HG03571 (cell line): ENCODE measurements at regions not wholly inside any gene's neighbourhood (a gene's known extent, or its start where the extent isn't known, plus 50 kb on each side); places are given as distances from the start of the nearest gene placed in this dataset.
A peak's percentile ranks its signal among the peaks of the same experiment; 100 is the strongest.

ENCODE experiments used
- ATAC-seq: cut with Tn5 transposase; IDR thresholded peaks from one replicate; pipeline ENCODE4 v1.9.1; 2021; ENCODE audit not compliant: unreplicated experiment

- ATAC-seq, result no peak
Observed at GRCh38 chr6:98669371-98669770, 165.0 kb upstream of the POU3F2 start.

DNA sequence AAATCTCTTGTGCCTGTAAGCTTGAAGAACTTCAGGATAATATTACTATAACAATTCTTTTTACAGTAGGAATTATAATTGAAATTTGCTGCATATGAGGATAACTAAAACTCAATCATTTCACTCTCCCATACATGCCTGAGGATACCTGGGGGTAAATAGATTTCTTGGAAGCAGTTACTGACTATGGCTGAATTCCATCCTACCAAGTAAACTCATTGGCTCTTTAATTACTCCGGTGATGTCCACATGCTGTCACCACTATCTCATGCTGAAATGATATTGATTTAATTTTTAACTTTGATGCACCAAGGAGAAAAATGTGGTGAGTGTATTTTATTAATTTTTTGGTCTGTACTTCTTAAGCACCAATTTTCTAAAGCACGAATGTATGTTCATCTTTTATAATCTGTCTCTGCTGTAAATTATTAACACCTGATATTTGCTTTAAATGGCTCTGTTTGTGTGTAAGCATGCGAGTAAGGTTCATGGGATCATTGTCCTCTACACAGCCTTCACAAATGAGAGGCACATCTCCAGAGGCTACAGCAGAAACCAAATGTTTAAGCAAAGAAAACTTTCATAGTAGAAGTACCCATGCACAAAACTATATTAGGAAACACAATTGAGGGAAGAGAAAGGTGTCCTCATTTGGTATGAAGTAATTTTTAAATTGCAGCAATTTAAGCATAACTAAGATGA is 164.2 kb upstream of the POU3F2 start:
- ATAC-seq, result no peak

DNA sequence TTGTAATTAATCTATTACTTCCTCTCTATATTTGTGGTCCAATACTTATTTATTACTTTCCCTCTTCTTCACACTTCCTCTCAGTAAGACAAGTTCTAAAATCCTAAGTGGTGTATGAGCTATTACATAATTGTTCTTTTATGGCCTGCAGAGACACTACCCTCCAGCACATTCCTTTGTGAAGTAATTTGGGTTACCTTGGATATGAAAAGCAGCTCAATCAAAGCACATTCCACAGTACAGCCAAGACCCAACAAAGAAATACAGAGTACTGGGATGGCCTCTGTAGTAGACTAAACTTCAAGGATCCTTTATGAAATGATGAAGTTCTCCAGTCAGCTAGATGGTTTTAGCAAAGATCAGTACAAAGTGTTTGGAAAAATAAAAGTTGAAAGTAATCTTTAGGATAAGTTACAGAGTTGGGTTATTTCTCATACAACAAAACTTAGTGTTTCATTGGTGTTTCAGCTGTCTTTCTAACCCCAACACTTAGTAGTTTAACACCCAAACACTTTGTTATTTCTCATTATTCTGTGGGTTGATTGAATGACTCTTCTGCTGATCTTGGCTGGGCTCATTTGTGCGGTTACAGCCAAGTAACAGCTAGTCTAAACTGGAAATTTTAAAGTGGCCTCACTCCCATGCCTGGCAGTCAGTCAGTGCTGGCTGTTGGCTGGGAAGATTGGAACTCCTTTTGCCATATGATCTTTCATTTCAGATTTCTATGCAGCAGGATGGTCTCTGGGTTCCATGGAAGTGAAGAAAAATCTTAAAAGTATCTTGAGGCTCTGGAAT is 161.5 kb upstream of the POU3F2 start:
- no peak for ATAC-seq

DNA sequence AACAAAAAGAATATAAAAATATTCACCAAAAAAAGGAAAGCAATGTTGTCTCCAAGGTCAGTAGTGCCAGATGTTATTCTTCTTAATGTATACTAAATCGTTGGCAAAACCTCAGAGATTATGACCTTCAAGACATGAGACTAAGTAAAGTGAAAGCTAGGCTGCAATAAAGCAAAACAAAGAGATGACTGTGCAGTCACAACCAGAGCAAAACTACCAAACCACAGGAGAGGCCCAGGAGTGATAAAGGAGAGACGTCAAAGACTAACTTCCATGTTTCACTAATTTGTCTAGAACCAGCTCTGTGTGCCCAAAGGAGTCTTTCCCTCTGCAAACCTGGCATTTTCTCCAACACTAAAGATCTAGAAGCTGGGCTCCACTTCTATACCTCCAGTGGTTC is 155.9 kb upstream of the POU3F2 start:
- no peak for ATAC-seq

DNA sequence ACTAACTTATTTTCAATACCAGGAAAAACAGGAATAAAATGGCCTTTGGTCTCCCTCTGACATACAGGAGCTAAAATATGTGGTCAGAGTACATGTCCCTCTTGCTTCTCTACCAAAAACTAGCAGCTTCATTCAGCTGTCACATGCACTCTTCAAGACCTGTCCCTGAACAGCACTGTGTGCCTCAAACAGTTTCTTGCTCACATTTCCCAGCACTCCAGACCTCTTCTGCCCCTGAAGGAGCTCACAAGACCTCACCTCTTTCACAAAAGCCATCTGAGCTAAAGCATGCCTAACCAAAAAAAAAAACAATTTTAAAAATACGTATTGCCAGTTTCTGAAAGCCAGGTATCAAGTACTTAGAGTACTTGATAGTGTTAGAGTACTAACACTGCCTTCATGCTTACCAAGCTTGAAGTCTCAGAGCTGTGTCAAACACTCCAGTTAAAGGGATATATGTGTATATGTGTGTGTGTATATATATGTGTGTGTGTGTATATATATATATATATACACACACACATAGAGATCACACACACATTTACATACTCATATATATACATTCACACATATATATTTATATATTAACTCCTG is 148.3 kb upstream of the POU3F2 start:
- no peak for ATAC-seq

DNA sequence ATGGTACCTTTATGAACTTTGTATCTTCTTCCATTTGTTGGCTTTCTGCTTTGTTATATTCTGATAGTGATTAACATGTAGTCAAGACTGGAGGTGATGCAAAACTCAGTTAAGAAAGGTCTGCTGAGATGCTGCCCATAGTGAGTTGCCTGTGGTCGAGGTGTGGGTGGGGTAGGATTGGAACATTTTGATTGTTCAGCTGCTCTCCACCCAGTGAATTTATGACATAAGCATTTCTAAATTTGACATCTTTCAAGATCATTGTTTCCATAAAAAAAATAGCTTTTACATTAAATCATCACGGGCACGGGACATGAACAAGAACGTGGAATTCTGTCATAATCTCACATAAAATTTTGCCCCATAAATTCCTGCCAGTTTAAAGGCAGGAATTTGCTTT is 146.6 kb upstream of the POU3F2 start:
- no peak for ATAC-seq

GRCh38 chr6:98695091-98695801 is 139.1 kb upstream of the POU3F2 start:
- ATAC-seq, result no peak

DNA sequence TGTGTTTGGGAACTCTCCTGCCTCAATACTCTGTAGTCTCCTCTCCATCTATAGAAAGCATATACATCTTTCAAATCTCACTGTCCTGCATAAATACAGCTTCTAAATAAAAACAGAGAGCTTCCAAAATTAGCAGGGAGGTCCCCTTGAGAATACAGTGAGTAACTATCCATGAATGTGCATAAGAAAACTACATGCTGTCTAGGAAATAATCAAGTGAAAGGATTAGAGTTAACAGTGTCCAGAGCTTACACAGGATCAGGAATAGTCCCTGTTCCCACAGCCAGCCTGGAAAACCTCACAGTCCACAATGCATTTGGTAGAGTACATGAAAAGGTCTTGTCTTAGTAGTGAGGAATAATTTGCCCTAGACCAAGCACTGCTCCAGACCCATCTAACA is 123.0 kb upstream of the POU3F2 start:
- no peak for ATAC-seq

GRCh38 chr6:98716341-98716740 is 118.0 kb upstream of the POU3F2 start:
- ATAC-seq, result no peak

DNA sequence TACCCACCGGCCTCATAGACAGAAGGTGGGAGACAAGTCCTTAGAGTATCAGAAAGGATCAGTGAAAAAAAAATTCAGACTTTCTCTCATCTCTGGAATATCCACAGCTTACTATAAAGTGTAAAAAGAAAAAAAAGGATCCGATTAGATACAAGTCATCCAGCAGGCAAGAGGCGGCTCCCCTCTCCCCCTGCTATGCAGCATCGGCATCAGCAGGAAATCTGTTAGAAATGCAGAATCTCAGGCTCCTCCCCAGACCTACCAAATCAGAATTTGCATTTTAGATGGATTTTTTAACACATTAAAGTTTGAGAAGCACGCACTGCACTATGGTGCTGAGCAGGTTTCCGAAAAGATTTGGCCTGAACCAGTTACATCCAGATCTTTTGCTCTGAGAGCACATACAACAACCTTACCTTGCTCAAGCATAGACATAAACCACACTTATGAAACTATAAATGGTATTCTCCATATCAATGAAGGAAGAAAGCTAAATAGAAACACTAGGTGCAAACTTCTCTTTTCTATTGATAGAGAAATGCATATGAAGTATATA is 117.0 kb upstream of the POU3F2 start:
- ATAC-seq, result no peak

GRCh38 chr6:98717988-98718387 is 116.4 kb upstream of the POU3F2 start:
- ATAC-seq, result no peak

DNA sequence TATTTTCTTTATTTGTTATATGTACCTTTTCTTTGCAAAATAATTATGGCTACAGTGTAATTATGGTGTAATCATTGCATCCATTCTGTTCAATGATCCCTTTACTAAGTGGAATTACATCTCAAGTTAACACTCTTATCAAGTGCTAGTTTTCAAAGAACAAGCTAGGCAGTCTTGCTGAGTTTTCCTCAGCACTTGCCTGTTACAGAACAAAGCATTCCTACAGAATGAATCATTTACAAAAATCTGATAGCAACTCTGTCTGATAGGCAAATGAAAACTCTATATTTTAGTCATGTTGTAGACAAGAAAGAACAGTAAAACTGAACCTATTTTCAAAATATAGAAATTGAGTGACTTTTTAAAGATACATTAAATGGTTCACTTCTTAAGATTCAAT is 109.8 kb upstream of the POU3F2 start:
- no peak for ATAC-seq

DNA sequence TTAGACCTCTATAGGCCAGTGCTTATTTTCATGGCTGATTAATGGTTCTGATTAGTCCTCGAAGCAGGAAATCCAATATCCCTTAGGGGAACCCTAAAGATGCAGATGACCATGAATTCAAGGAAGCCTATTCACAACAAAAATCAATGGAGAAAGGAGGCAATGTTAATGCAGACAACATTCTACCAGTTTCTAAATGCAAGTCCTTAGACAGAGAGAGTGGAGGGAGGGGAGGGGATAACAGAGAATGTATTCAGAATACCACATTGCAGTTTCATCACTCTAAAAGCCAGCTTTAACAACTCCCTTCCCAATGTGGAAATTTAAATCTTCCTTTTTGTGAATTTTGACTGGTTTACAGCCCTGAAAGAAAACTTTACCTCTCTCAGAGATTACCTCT is 87.1 kb upstream of the POU3F2 start:
- ATAC-seq, result no peak

DNA sequence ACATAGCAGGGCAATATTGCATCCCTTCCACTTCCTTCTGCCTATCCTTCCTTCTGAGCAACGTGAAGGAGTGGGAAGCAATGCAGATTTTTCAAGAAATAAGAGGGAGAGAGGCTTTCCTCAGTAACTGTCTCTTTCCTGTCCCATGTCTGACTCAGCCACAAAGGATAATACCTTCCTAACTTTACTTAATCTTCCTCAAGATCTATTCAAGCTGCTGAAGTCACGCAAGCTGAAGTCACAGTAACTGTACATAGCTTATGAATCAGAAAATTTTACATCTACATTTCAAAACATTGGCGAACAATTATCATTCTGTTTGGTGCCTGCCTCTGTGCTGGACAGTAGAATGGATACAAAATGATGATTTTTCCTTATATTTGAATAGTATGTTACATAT is 86.4 kb upstream of the POU3F2 start:
- ATAC-seq, result no peak

- ATAC-seq, result no peak
Observed at GRCh38 chr6:98759459-98759858, 74.9 kb upstream of the POU3F2 start.

DNA sequence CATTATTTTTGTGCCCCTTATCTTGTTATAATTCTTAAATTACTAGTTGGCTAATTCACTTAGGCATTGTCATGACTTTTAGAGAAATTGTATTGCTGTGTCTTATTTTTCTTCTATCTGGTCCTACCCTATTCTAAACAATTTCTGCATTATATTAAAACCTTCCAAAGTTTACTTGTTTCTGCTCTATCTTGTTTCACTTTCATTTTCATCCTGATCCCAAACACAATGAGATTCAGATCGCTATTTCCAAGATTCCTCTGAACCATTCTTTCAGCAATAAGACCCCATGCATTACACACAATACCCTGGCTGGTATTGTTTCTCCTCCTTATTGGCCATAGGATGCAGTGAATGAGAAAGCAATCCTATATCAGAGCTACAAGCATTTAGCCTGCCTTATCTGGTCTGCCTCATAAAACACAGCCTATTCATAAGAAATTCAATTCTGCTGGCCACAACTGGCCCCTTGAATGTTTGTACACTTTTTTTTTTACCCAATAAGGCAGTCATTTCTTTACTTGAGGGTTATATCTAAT is 69.9 kb upstream of the POU3F2 start:
- ATAC-seq, result no peak

DNA sequence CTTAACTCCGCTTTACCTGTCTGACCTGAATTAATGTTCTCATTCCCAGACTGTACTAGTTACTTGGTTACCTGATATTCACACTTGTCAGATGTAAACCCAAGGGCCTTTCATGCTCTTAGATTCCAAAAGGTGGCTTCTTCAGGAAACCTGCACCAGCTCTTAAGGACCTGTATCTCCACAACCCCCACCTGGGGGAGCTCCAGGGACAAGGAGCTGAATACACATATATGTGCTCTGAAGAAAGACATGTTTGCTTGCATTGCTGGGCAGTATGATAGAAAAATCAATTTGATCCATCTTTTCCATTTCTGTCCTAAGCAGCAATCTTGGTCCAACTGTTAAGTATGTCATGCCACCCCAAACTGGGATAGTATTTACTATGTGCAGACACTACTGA is 64.8 kb upstream of the POU3F2 start:
- no peak for ATAC-seq

DNA sequence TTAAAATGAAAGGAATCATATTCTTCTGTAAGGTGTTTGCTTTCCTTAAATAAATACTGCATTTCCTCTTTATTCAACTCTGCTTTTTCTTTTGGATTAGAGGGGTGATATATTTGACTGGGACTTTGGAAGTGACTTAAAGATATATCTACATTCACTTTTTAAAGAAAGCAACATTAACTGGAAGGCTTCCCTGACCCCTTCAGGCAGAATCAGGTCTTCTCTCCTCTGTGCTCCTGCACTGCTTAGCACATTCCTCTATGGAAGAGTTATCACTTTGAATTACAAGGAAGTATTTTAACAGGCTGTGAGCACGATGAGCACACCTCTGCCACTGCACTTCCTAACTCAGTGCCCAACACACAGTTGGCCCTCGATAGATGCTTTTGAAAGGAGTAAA is 59.2 kb upstream of the POU3F2 start:
- no peak for ATAC-seq

DNA sequence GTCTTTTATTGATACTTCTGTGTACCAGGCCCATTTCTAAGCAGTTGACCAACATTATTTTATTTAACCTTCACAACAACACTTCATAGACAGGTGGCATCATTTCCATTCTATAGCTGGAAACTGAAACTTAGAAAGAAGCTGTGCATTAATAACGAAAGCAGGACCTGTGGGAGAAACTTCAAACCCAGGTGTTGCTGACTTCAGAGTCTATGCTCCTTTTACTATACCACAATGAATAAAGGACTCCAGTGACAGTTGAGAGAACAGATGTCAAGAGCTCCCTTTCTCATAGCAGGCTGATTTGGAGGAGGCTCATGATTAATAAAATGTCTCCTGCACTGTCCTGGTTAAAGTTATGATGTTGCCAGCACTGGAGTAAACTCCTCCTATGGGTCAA is 56.6 kb upstream of the POU3F2 start:
- peak; percentile 99 for ATAC-seq

DNA sequence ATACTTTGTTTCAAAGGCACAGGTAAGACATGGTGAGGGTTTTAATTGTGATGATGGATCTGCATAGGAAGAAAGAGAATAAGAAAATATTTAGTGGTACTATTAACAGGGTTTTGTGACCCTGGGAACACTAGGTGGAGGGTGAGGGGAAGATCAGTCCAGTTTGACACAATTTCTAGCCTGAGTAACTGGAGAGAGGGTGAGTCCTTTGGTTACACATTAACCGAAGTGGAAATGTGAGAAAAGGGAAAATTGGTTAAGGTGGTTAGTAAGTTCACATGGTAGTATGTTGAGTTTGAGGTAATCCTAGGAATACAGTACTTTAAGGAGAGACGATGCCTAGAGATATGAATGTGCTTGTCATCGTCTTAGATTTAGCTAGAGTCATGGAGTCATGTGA is 54.8 kb upstream of the POU3F2 start:
- ATAC-seq, result no peak

GRCh38 chr6:98782772-98783171 is 51.6 kb upstream of the POU3F2 start:
- ATAC-seq, result no peak
